ENCODE measurements at regions not wholly inside any gene's neighbourhood (a gene's known extent, or its start where the extent isn't known, plus 50 kb on each side); places are given as distances from the start of the nearest gene placed in this dataset.

DNA sequence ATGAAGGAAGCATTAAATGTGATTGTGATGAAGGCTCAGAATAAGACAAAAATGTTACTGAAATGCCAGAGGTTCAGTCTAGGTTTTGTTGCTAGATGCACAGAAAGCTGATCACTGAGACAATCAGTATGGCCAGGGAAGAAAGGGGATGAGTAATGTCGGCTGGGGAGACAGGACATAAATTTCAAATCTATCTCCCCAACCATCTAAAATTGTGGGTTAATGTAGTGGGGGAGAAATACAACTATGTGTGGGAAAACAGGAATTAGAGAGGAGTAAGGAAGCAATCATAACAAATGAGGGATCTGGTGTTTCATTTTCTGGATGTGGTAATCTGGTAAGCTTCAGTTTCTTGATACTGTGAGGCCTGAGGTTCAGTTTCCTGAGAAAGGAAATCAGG is 1111.0 kb downstream of the XPNPEP1 start (continued):
- TF ChIP-seq EP300 (IDR thresholded peaks at IDR 0.05; ENCODE audit: borderline replicate concordance in 1 of 2, low read depth in 2 of 2, low read length in 2 of 2) = no peak
